ENCODE measurements at regions not wholly inside any gene's neighbourhood (a gene's known extent, or its start where the extent isn't known, plus 50 kb on each side); places are given as distances from the start of the nearest gene placed in this dataset.

DNA sequence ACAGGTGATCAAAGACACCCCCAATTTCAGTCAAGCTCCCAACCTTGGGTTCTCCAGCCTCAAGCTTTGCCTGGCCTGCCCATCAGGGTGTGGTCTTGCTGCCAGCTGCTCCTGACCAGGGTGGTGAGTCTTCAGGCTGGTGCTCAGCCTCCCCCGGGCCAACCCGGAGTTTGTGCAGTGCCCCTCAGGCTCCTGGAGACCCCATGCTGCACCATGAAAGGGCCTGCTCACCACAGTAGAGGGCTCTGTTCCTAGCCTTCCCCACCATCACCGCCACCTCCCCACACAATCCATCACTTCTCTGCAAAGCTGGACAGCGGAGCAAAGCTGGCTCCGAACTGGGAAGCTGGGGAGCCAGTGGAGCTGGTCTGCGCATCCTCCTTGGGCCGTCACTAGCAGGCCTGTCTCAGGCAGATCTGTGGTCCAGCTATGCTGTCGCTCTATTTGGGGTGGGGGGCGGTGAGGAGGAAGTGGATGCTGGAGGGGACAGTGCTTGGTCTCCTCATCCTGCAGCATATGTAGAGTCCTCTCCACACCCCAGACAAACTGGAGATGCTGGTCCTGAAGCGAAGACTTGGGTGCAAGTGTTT, 88.5 kb upstream of the RPL38 start:
- TF ChIP-seq POLR2A (IDR thresholded peaks at IDR 0.05) = no peak
- TF ChIP-seq, protein P1, sequence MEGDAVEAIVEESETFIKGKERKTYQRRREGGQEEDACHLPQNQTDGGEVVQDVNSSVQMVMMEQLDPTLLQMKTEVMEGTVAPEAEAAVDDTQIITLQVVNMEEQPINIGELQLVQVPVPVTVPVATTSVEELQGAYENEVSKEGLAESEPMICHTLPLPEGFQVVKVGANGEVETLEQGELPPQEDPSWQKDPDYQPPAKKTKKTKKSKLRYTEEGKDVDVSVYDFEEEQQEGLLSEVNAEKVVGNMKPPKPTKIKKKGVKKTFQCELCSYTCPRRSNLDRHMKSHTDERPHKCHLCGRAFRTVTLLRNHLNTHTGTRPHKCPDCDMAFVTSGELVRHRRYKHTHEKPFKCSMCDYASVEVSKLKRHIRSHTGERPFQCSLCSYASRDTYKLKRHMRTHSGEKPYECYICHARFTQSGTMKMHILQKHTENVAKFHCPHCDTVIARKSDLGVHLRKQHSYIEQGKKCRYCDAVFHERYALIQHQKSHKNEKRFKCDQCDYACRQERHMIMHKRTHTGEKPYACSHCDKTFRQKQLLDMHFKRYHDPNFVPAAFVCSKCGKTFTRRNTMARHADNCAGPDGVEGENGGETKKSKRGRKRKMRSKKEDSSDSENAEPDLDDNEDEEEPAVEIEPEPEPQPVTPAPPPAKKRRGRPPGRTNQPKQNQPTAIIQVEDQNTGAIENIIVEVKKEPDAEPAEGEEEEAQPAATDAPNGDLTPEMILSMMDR (IDR thresholded peaks at IDR 0.05) = no peak
- intact Hi-C loops (cut with DNase I; ENCODE audit: low total_unique reads) = no loop called here
- Histone ChIP-seq H3K27ac (no peak overlapping the region), H3K4me1 (no peaks in the 10 kb centered on the region), H3K9me3 (no peaks in the 10 kb centered on the region), H3K27me3 (no peaks in the 10 kb centered on the region), H3K4me3 (no peak overlapping the region), H3K36me3 (no peaks in the 10 kb centered on the region)
- no peak for DNase-seq

DNA sequence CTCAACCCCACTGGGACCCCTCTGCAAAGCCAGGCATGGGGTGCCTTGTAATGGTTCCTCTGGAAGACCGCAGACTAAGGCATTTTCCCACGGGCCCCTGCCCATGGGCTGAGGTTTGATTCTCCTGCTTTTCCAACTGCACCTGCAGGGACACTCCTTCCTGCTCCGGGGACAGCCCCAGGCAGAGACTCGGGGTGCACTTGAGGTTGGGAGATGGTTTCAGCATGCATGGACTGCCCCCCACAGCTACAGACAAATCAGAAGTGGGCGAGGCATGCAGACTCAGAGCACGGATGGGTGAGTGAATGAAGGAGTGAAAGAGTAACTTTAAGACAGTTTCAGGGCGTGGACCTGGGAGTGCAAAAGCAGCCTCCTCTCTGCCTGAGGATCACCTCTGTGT, 87.9 kb upstream of the RPL38 start:
- Histone ChIP-seq H3K4me3 (no peak overlapping the region), H3K27ac (no peak overlapping the region), H3K4me1 (no peaks in the 10 kb centered on the region), H3K27me3 (no peaks in the 10 kb centered on the region), H3K9me3 (no peaks in the 10 kb centered on the region), H3K36me3 (no peaks in the 10 kb centered on the region)
- DNase-seq = no peak
- intact Hi-C loops (cut with DNase I; ENCODE audit: low total_unique reads) = no loop called here
- no peak for TF ChIP-seq POLR2A (IDR thresholded peaks at IDR 0.05)
- TF ChIP-seq, protein P1 (IDR thresholded peaks at IDR 0.05) = no peak

DNA sequence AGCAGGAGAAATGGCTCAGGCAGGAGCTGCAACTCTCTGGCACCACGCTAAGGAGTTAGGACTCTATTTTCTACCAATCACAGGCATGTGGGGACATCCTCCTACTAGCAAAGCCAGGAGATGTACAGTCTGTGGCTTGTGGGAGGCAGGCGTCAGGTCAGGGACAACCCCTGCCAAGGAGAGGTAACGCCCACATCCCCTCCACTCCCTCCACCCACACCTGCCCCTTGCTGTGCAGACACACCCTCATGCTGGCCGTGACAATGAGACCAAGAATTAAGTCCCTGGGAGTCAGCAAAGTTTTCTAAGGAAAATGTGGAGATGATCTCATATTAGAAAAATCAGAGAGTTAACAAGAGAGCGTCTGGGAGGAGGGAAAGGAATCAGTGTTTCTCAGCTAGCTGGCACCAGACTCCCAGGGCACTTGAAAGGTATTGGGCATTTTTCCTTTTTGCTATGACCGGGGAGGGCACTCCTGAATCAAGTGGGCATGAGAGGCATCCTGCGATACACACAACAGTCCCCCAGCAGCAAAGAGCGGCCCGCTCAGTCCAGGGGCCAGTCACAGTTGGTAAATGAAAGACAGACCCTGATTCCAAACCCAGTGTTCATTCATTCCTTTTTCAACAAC, 87.3 kb upstream of the RPL38 start:
- Histone ChIP-seq H3K27me3 (no peaks in the 10 kb centered on the region), H3K36me3 (no peaks in the 10 kb centered on the region), H3K4me3 (no peak overlapping the region), H3K9me3 (no peaks in the 10 kb centered on the region), H3K27ac (no peak overlapping the region), H3K4me1 (no peaks in the 10 kb centered on the region)
- intact Hi-C loops (cut with DNase I; ENCODE audit: low total_unique reads) = no loop called here
- TF ChIP-seq, protein P1 (IDR thresholded peaks at IDR 0.05) = no peak
- TF ChIP-seq POLR2A (IDR thresholded peaks at IDR 0.05) = no peak
- DNase-seq = no peak

DNA sequence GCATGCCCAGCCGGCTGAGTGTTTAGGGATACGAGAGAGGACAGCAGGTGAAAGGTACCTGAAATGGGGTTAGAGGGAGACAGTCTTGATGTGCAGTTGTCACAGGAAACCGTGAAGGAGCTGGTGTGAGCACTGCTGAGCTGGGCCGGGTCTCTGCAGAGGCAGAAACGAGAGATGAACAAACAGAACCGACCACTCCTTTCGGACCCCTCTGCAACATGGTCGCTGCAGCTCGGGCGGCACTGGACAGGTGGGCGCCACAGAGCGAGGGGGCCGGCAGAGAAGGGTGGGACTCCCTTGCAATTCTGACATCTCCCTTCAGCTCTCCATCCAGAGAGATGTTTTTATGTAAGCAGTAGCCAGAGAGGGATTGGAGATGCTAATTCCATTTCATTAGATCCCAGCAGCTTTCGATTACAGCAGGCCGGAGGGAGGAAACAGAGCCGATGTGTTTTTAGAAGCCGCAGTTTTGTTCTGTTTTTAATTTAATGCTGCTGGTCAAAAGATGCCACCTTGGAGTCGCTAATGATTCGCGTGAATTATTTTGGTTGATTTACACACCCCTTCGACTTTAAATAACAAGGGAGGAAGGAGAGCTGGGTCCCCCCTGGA, 86.3 kb upstream of the RPL38 start:
- intact Hi-C loops (cut with DNase I; ENCODE audit: low total_unique reads) = no loop called here
- Histone ChIP-seq H3K4me3 (no peak overlapping the region), H3K36me3 (no peaks in the 10 kb centered on the region), H3K4me1 (no peaks in the 10 kb centered on the region), H3K9me3 (no peaks in the 10 kb centered on the region), H3K27ac (no peak overlapping the region), H3K27me3 (no peaks in the 10 kb centered on the region)
- TF ChIP-seq, protein P1 (IDR thresholded peaks at IDR 0.05) = no peak
- no peak for TF ChIP-seq POLR2A (IDR thresholded peaks at IDR 0.05)
- DNase-seq = no peak

DNA sequence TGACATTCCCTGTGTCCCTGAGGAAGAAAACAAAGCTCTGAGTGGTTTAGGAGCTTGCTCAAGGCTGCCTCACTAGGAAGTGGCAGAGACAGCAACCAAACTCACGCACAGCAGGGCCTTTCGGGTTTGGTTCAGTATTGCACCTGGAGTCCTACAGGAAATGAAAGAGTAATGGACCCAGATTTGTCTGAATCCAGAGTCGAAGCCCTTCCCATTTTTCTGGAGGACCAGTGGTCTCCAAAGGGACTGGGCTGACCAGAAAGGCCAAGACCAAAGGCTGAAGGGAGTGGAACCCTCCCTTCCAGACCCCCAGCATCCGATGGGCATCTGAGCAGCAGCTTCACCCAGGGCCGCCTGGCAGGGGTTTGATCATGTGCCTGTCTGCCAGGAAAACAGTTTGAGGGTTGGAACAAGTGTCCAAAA, 85.5 kb upstream of the RPL38 start:
- Histone ChIP-seq H3K36me3 (no peaks in the 10 kb centered on the region), H3K4me3 (no peak overlapping the region), H3K4me1 (no peaks in the 10 kb centered on the region), H3K27ac (no peak overlapping the region), H3K27me3 (no peaks in the 10 kb centered on the region), H3K9me3 (no peaks in the 10 kb centered on the region)
- TF ChIP-seq, protein P1 (IDR thresholded peaks at IDR 0.05) = no peak
- TF ChIP-seq POLR2A (IDR thresholded peaks at IDR 0.05) = no peak
- intact Hi-C loops (cut with DNase I; ENCODE audit: low total_unique reads) = no loop called here
- no peak for DNase-seq

All from uterus (tissue), 3 donors.